Transverse colon (tissue), 3 donors: ENCODE measurements at regions not wholly inside any gene's neighbourhood (a gene's known extent, or its start where the extent isn't known, plus 50 kb on each side); places are given as distances from the start of the nearest gene placed in this dataset.

Source experiments
- EP300 ChIP-seq: sonication (generic); formaldehyde crosslinking; IDR thresholded peaks from one replicate; pipeline ENCODE4 v1.6.1; 2017; ENCODE audit warnings: antibody characterized with exemption, low read depth
- POLR2A ChIP-seq: fragments of 450-650 bp; IDR thresholded peaks from one replicate; pipeline ENCODE4 v1.6.1; 2016; ENCODE audit warnings: antibody characterized with exemption, mild to moderate bottlenecking, moderate library complexity
- TF ChIP-seq, protein P1 (sequence below), 5 experiments: fragments of 200-600 bp in 3 of 5; fragments of 450-650 bp in 2 of 5; sonication (generic) in 3 of 5; IDR thresholded peaks; 1 replicate in 2 of 5; 2 replicates in 3 of 5; pipeline ENCODE4 v1.5.1; 2016 to 2017; ENCODE audit warnings: antibody characterized with exemption in 5 of 5, inconsistent platforms in 3 of 5, mild to moderate bottlenecking in 2 of 5, moderate library complexity in 1 of 5

DNA sequence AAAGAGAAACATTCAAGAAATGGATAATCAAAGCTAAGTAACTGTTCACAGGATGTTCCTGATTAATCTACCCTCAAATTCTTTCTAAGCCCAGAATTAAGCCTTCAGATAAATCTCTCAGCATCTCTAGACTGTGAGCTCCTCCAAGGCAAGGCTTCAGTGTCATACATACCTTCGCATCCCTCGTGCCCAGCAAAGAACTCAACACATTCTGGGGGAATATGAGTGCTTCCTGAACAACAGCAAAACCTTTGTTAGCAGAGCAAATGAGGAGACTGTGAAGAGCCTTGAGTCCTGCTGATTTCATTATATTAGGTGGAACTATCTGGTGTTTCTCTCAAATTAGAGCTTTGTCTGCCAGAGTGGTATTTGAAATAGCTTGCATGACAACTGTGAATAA, 401.8 kb upstream of the TMPO start:
- no peak for TF ChIP-seq EP300
- TF ChIP-seq, protein P1, sequence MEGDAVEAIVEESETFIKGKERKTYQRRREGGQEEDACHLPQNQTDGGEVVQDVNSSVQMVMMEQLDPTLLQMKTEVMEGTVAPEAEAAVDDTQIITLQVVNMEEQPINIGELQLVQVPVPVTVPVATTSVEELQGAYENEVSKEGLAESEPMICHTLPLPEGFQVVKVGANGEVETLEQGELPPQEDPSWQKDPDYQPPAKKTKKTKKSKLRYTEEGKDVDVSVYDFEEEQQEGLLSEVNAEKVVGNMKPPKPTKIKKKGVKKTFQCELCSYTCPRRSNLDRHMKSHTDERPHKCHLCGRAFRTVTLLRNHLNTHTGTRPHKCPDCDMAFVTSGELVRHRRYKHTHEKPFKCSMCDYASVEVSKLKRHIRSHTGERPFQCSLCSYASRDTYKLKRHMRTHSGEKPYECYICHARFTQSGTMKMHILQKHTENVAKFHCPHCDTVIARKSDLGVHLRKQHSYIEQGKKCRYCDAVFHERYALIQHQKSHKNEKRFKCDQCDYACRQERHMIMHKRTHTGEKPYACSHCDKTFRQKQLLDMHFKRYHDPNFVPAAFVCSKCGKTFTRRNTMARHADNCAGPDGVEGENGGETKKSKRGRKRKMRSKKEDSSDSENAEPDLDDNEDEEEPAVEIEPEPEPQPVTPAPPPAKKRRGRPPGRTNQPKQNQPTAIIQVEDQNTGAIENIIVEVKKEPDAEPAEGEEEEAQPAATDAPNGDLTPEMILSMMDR (IDR thresholded peaks at IDR 0.05): no peak
- TF ChIP-seq POLR2A: no peak
